ENCODE measurements at regions not wholly inside any gene's neighbourhood (a gene's known extent, or its start where the extent isn't known, plus 50 kb on each side); places are given as distances from the start of the nearest gene placed in this dataset.
"Not testable (repeated sequence)": the region's sequence is repeated elsewhere in the genome, so short reads cannot be mapped to it uniquely, and the experiment has no call there.

DNA sequence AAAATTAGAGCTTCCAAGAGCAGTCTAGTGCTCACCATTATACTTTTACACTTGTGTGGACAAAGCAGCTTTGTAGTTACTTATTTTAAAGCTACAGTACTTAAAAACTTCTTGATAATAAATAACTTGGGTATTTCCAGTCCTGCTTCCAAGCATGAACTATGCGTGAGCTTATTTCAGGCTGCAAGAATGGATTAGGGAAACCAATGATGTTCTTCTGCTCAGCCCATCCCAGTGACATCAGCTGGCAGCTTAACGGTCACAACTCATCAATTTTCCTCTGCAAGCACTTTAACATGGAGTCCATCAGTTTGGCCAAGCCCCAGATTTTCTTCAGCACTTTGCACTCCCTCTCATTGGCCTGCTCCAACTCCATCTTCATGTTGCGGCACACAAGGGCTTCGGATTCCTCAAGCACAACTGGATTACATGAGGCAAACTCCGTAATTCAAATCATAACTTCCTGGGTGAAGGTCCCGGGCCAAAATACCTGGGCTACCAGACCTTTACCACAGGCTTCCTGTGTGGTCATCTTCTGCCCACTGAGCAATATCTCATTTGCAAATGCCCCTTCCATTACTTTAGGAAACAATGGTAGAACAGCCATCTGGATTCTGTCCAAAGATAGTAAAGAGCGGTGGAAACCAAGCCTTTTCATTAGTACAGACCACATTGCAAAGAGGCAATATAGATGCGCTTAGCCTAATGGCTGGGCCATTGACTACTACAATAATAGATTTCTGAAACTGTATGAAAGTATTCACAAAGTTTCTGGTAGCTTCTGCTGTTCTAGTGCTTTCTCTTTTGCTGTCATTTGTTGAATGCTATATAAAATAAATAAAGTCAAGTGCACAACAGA lies 87.5 kb upstream of the DAZL start:
- ChIA-PET CTCF (interaction anchor here (0.6 kb wide), 1 partner anchor 191 kb away, joined by 4 read pairs; no protein-coding TSS in a partner anchor), POLR2A (no interaction called here)
- no peak overlapping the region for H3K4me3 Mint-ChIP-seq
- peaks cover 6% of the 10 kb centered on the region for H3K27me3 Mint-ChIP-seq
- no peaks in the 10 kb centered on the region for H3K36me3 Mint-ChIP-seq (ENCODE audit: low read depth)
- H3K9me3 Mint-ChIP-seq = peaks cover 1% of the 10 kb centered on the region
- DNase-seq = no peak
- no peaks in the 10 kb centered on the region for H3K4me1 Mint-ChIP-seq
- no peak overlapping the region for H3K27ac Mint-ChIP-seq

GRCh38 chr3:16693820-16694219 lies 88.6 kb upstream of the DAZL start:
- ChIA-PET CTCF (no interaction called here), POLR2A (no interaction called here)
- H3K9me3 Mint-ChIP-seq = no peaks in the 10 kb centered on the region
- DNase-seq = no peak
- no peak overlapping the region for H3K27ac Mint-ChIP-seq
- no peak overlapping the region for H3K4me3 Mint-ChIP-seq
- no peaks in the 10 kb centered on the region for H3K4me1 Mint-ChIP-seq
- no peaks in the 10 kb centered on the region for H3K36me3 Mint-ChIP-seq (ENCODE audit: low read depth)
- peaks cover 4% of the 10 kb centered on the region for H3K27me3 Mint-ChIP-seq

DNA sequence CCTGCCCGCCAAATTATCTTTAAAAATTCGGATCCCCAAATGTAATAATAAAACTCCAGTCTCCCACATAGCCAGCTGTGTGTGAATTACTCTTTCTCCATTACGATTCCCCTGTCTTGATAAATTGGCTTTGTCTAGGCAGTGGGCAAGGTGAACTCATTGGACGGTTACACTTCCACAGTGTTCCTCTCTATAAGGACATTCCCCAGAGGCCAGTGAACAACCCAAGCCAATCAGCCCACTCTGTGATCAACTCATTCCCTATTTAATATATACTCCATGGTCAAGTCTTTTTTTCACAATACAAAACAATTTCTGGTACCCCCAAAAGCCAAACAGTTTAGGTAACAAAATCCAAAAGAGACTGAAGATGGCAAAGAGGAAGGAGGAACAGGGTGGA lies 90.5 kb upstream of the DAZL start:
- ChIA-PET CTCF (no interaction called here), POLR2A (no interaction called here)
- Mint-ChIP-seq H3K27ac (no peak overlapping the region), H3K4me3 (no peak overlapping the region), H3K4me1 (no peaks in the 10 kb centered on the region), H3K27me3 (peaks cover 8% of the 10 kb centered on the region), H3K9me3 (no peaks in the 10 kb centered on the region), H3K36me3 (ENCODE audit: low read depth) (no peaks in the 10 kb centered on the region)
- DNase-seq = no peak

- Mint-ChIP-seq H3K9me3 (no peaks in the 10 kb centered on the region), H3K4me3 (no peak overlapping the region), H3K27ac (no peak overlapping the region), H3K27me3 (peaks cover 9% of the 10 kb centered on the region), H3K36me3 (ENCODE audit: low read depth) (no peaks in the 10 kb centered on the region), H3K4me1 (no peaks in the 10 kb centered on the region)
- CTCF ChIA-PET = no interaction called here
- DNase-seq = no peak
- POLR2A ChIA-PET = no interaction called here
Observed at GRCh38 chr3:16697443-16698147, 92.4 kb upstream of the DAZL start.

DNA sequence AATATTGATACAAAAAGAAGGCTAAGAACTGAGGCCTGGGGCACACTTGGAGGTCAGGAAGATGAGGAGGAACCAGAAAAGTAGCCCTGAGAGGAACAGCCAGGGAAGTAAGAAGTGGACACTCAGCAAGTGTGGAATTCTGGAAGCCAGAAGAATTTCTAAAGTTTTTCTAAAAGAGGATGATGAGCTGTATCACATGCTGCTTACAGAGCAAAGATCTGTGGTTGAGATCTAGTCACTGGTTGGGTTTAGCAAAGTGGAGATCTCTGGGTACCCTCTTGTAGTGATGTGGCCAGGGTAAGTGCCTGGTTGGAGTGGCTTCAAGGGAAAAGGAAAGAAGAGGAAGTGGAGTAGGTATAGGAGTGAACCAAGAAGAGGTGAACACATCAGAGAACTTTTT lies 95.4 kb upstream of the DAZL start:
- Mint-ChIP-seq H3K9me3 (no peaks in the 10 kb centered on the region), H3K36me3 (ENCODE audit: low read depth) (no peaks in the 10 kb centered on the region), H3K4me1 (no peaks in the 10 kb centered on the region), H3K4me3 (no peak overlapping the region), H3K27me3 (peaks cover 9% of the 10 kb centered on the region), H3K27ac (no peak overlapping the region)
- ChIA-PET CTCF (no interaction called here), POLR2A (no interaction called here)
- DNase-seq = no peak

DNA sequence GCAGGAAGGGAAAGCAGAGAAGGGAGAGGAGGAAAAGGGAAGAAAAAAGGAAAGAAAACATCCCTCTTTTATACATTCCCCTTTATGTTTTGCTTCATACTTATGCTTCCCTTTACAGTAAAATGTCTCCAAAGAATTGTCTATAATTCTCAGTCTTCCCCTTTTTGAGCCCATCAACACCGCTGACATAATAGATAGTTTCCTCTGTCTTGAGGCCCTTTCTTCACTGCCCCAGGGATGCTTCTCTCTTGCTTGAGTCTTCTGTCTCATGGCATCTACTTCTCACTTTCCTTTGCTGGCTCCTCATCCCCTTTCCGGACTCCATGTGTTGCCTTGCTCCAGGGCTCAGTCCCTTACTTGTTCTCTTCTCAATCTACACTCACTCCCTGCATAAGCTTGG lies 99.7 kb upstream of the DAZL start:
- no peak overlapping the region for H3K4me3 Mint-ChIP-seq
- no peak for DNase-seq
- no peak overlapping the region for H3K27ac Mint-ChIP-seq
- H3K4me1 Mint-ChIP-seq = no peaks in the 10 kb centered on the region
- H3K27me3 Mint-ChIP-seq = peaks cover 7% of the 10 kb centered on the region
- ChIA-PET CTCF (no interaction called here), POLR2A (no interaction called here)
- H3K9me3 Mint-ChIP-seq = no peaks in the 10 kb centered on the region
- H3K36me3 Mint-ChIP-seq (ENCODE audit: low read depth) = no peaks in the 10 kb centered on the region

GRCh38 chr3:16707260-16707659 lies 102.0 kb upstream of the DAZL start:
- H3K4me3 Mint-ChIP-seq = no peak overlapping the region
- POLR2A ChIA-PET = no interaction called here
- H3K27me3 Mint-ChIP-seq = peaks cover 8% of the 10 kb centered on the region
- H3K27ac Mint-ChIP-seq = no peak overlapping the region
- CTCF ChIA-PET = interaction anchor here (1.0 kb wide), 1 partner anchor 16 kb away, joined by 3 read pairs; no protein-coding TSS in a partner anchor
- no peaks in the 10 kb centered on the region for H3K36me3 Mint-ChIP-seq (ENCODE audit: low read depth)
- no peaks in the 10 kb centered on the region for H3K4me1 Mint-ChIP-seq
- no peak for DNase-seq
- H3K9me3 Mint-ChIP-seq = no peaks in the 10 kb centered on the region

DNA sequence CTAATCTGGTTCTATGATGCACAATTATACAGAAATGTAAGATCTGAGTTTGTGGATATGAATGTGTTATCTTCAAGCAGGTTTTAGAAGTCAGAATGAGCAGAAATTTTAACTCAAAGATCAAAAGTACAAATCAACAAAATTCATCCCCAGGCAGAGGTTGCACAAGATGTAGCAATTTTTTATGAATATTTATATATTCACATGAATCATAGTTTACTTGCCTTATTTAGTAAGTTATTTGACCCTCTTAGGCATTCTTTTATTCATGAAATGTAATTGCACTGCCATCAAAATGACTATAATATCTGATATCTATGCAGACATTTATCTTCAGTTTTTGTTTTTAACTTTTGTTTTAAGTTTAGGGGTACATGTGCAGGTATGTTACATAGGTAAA lies 103.1 kb upstream of the DAZL start:
- H3K27ac Mint-ChIP-seq = no peak overlapping the region
- H3K9me3 Mint-ChIP-seq = peaks cover 7% of the 10 kb centered on the region
- ChIA-PET POLR2A (no interaction called here), CTCF (no interaction called here)
- H3K36me3 Mint-ChIP-seq (ENCODE audit: low read depth) = no peaks in the 10 kb centered on the region
- H3K27me3 Mint-ChIP-seq = peaks cover 13% of the 10 kb centered on the region
- no peak for DNase-seq
- no peak overlapping the region for H3K4me3 Mint-ChIP-seq
- no peaks in the 10 kb centered on the region for H3K4me1 Mint-ChIP-seq

GRCh38 chr3:16711691-16712090 lies 106.5 kb upstream of the DAZL start:
- H3K36me3 Mint-ChIP-seq (ENCODE audit: low read depth); H3K4me1 Mint-ChIP-seq; POLR2A ChIA-PET; H3K9me3 Mint-ChIP-seq; CTCF ChIA-PET; DNase-seq; H3K27ac Mint-ChIP-seq; H3K4me3 Mint-ChIP-seq: not testable (repeated sequence)
- H3K27me3 Mint-ChIP-seq = peaks cover 13% of the 10 kb centered on the region

DNA sequence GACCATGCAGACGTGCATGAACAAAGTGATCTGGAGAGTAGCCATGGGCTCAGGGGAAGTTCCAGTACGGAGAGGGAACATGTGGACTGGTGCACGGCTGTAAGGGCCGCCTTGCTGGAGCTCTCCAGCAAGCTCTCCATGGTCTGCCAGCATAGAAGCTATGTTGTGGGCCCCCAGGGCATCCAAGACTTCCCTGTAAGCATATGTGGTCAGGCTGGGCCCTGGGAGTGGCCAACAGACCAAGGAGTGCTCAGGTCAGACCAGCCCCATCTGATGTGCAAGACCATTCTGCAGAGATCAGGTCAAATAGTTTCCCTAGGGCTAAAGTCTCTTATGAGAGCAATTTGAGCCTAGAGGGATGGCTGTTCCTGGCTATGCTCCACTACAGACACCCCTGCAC lies 110.1 kb upstream of the DAZL start:
- ChIA-PET POLR2A (no interaction called here), CTCF (no interaction called here)

GRCh38 chr3:16719426-16719825 lies 114.2 kb upstream of the DAZL start:
- Mint-ChIP-seq H3K4me1 (no peaks in the 10 kb centered on the region), H3K27me3 (no peaks in the 10 kb centered on the region), H3K27ac (no peak overlapping the region), H3K4me3 (no peak overlapping the region), H3K9me3 (no peaks in the 10 kb centered on the region), H3K36me3 (ENCODE audit: low read depth) (no peaks in the 10 kb centered on the region)
- DNase-seq = no peak
- POLR2A ChIA-PET = no interaction called here
- CTCF ChIA-PET = no interaction called here

More for the DNA sequence above, 110.1 kb upstream of the DAZL start:
- DNase-seq = no peak
- no peaks in the 10 kb centered on the region for H3K36me3 Mint-ChIP-seq (ENCODE audit: low read depth)
- peaks cover 9% of the 10 kb centered on the region for H3K9me3 Mint-ChIP-seq
- H3K27me3 Mint-ChIP-seq = peaks cover 13% of the 10 kb centered on the region
- no peaks in the 10 kb centered on the region for H3K4me1 Mint-ChIP-seq
- no peak overlapping the region for H3K27ac Mint-ChIP-seq
- no peak overlapping the region for H3K4me3 Mint-ChIP-seq

GRCh38 chr3:16720367-16720940 lies 115.2 kb upstream of the DAZL start:
- no peak for DNase-seq
- Mint-ChIP-seq H3K27me3 (no peaks in the 10 kb centered on the region), H3K36me3 (ENCODE audit: low read depth) (no peaks in the 10 kb centered on the region), H3K27ac (no peak overlapping the region), H3K9me3 (no peaks in the 10 kb centered on the region), H3K4me1 (no peaks in the 10 kb centered on the region), H3K4me3 (no peak overlapping the region)
- CTCF ChIA-PET = no interaction called here
- POLR2A ChIA-PET = no interaction called here

- Mint-ChIP-seq H3K27ac (no peak overlapping the region), H3K27me3 (no peaks in the 10 kb centered on the region), H3K4me3 (no peak overlapping the region), H3K36me3 (ENCODE audit: low read depth) (no peaks in the 10 kb centered on the region), H3K4me1 (no peaks in the 10 kb centered on the region), H3K9me3 (peaks cover 6% of the 10 kb centered on the region)
- DNase-seq = no peak
- POLR2A ChIA-PET = no interaction called here
- CTCF ChIA-PET = no interaction called here
Observed at GRCh38 chr3:16721494-16721893, 116.3 kb upstream of the DAZL start.

DNA sequence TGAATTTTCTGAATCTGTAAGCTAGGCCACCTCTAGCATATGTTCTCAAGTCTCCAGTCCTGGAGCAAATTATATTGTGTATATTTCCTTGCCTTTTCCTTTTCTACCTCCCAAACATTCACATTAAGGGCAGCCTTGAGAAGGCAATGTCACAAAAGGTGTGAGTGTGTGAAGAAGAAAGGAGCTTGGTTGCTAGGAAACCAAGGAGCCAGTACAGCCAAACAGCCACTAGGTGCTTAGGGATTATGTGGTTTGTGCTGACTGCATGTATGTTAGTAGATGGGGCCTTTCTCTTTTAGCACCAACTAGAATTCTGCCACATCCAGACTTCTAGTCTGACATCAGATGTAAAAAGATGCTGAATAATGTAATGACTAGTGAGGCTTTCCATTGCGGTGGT lies 118.8 kb upstream of the DAZL start:
- ChIA-PET POLR2A (no interaction called here), CTCF (interaction anchor here (0.9 kb wide), 1 partner anchor 17 kb away, joined by 3 read pairs; no protein-coding TSS in a partner anchor)
- no peak overlapping the region for H3K4me3 Mint-ChIP-seq
- H3K9me3 Mint-ChIP-seq = peaks cover 6% of the 10 kb centered on the region
- no peaks in the 10 kb centered on the region for H3K4me1 Mint-ChIP-seq
- H3K27ac Mint-ChIP-seq = no peak overlapping the region
- DNase-seq = no peak
- H3K27me3 Mint-ChIP-seq = no peaks in the 10 kb centered on the region
- no peaks in the 10 kb centered on the region for H3K36me3 Mint-ChIP-seq (ENCODE audit: low read depth)

All from activated CD4-positive, alpha-beta memory T cell treated with anti-CD3 and anti-CD28 coated beads, Interleukin-2, amount 10 ng/mL, durations not matched to agents 7 days and 5 days (primary cell).